Suprapubic skin (tissue), 4 donors: ENCODE measurements at regions not wholly inside any gene's neighbourhood (a gene's known extent, or its start where the extent isn't known, plus 50 kb on each side); places are given as distances from the start of the nearest gene placed in this dataset.

ENCODE experiments used
- DNase-seq, 2 donors: peaks; one replicate each; pipeline ENCODE4 v3.0.0-alpha.2; 2019; ENCODE audit warnings: low spot score in 2 of 2
- H3K27ac ChIP-seq: fragments of 200-600 bp; sonication (generic); one replicate; pipeline ENCODE4 v1.5.1; 2019
- H3K27me3 ChIP-seq: fragments of 200-600 bp; sonication (generic); one replicate; pipeline ENCODE4 v1.5.1; 2019
- H3K36me3 ChIP-seq: fragments of 200-600 bp; sonication (generic); one replicate; pipeline ENCODE4 v1.5.1; 2019
- H3K4me1 ChIP-seq: fragments of 200-600 bp; sonication (generic); one replicate; pipeline ENCODE4 v1.5.1; 2019
- H3K4me3 ChIP-seq: fragments of 200-600 bp; sonication (generic); one replicate; pipeline ENCODE4 v1.5.1; 2019; ENCODE audit warnings: mild to moderate bottlenecking
- H3K9me3 ChIP-seq: fragments of 200-600 bp; sonication (generic); one replicate; pipeline ENCODE4 v1.5.1; 2019
- CTCF ChIP-seq, 2 donors: fragments of 200-600 bp in 1 of 2; fragments of 450-650 bp in 1 of 2; sonication (generic) in 1 of 2; IDR thresholded peaks; one replicate each; pipeline ENCODE4 v1.5.1; 2016 to 2019; ENCODE audit warnings: antibody characterized with exemption in 2 of 2, mild to moderate bottlenecking in 1 of 2, moderate library complexity in 1 of 2
- EP300 ChIP-seq: sonication (generic); formaldehyde crosslinking; IDR thresholded peaks from one replicate; pipeline ENCODE4 v1.6.1; 2017; ENCODE audit warnings: antibody characterized with exemption
- POLR2A ChIP-seq, 2 donors: fragments of 450-650 bp; IDR thresholded peaks; one replicate each; pipeline ENCODE4 v1.6.1; 2017; ENCODE audit warnings: antibody characterized with exemption in 2 of 2, mild to moderate bottlenecking in 2 of 2, moderate library complexity in 2 of 2
- POLR2AphosphoS5 ChIP-seq, 3 donors: sonication (generic); formaldehyde crosslinking; IDR thresholded peaks; one replicate each; pipeline ENCODE4 v1.6.1; 2017; ENCODE audit warnings: antibody characterized with exemption in 3 of 3
- WGBS: methylation state at CpG from one replicate; pipeline ENCODE4 v1.1.5; 2018; 5-methylcytosine and 5-hydroxymethylcytosine counted together

- DNase-seq = no peak
- H3K4me1 ChIP-seq = no peaks in the 10 kb centered on the region
- no peak overlapping the region for H3K27ac ChIP-seq
- no peaks in the 10 kb centered on the region for H3K27me3 ChIP-seq
- WGBS = 47% methylated on average over 2 of the region's 2 CpGs
- no peak overlapping the region for H3K4me3 ChIP-seq
- H3K9me3 ChIP-seq = no peaks in the 10 kb centered on the region
- no peak for TF ChIP-seq EP300
- no peak for TF ChIP-seq POLR2AphosphoS5 (IDR thresholded peaks at IDR 0.05)
- no peak for TF ChIP-seq POLR2A (IDR thresholded peaks at IDR 0.05)
- no peak for TF ChIP-seq CTCF (IDR thresholded peaks at IDR 0.05)
- H3K36me3 ChIP-seq = no peaks in the 10 kb centered on the region
Observed at GRCh38 chr1:163697137-163697536, 375.4 kb downstream of the NUF2 start.

- no peak overlapping the region for H3K4me3 ChIP-seq
- H3K27me3 ChIP-seq = no peaks in the 10 kb centered on the region
- H3K4me1 ChIP-seq = no peaks in the 10 kb centered on the region
- TF ChIP-seq POLR2A (IDR thresholded peaks at IDR 0.05) (no peak), EP300 (no peak), POLR2AphosphoS5 (IDR thresholded peaks at IDR 0.05) (no peak), CTCF (IDR thresholded peaks at IDR 0.05) (no peak)
- H3K9me3 ChIP-seq = no peaks in the 10 kb centered on the region
- H3K27ac ChIP-seq = no peak overlapping the region
- DNase-seq = no peak
- 81% methylated on average over 1 of the region's 1 CpG for WGBS
- no peaks in the 10 kb centered on the region for H3K36me3 ChIP-seq
Observed at GRCh38 chr1:163701783-163702374, 380.1 kb downstream of the NUF2 start.

- Histone ChIP-seq H3K4me3 (no peak overlapping the region), H3K36me3 (no peaks in the 10 kb centered on the region), H3K9me3 (no peaks in the 10 kb centered on the region), H3K4me1 (no peaks in the 10 kb centered on the region), H3K27me3 (no peaks in the 10 kb centered on the region), H3K27ac (no peak overlapping the region)
- 93% methylated on average over 1 of the region's 1 CpG for WGBS
- no peak for TF ChIP-seq EP300
- no peak for TF ChIP-seq POLR2AphosphoS5 (IDR thresholded peaks at IDR 0.05)
- no peak for TF ChIP-seq POLR2A (IDR thresholded peaks at IDR 0.05)
- TF ChIP-seq CTCF (IDR thresholded peaks at IDR 0.05) = no peak
- no peak for DNase-seq
Observed at GRCh38 chr1:163703794-163704193, 382.0 kb downstream of the NUF2 start.

- no peak for DNase-seq
- H3K9me3 ChIP-seq = no peaks in the 10 kb centered on the region
- H3K4me1 ChIP-seq = no peaks in the 10 kb centered on the region
- TF ChIP-seq EP300 = no peak
- TF ChIP-seq POLR2AphosphoS5 (IDR thresholded peaks at IDR 0.05) = no peak
- TF ChIP-seq POLR2A (IDR thresholded peaks at IDR 0.05) = no peak
- no peak for TF ChIP-seq CTCF (IDR thresholded peaks at IDR 0.05)
- WGBS = 78% methylated on average over 1 of the region's 1 CpG
- H3K36me3 ChIP-seq = no peaks in the 10 kb centered on the region
- H3K27me3 ChIP-seq = no peaks in the 10 kb centered on the region
- H3K27ac ChIP-seq = no peak overlapping the region
- no peak overlapping the region for H3K4me3 ChIP-seq
Observed at GRCh38 chr1:163706915-163707314, 385.2 kb downstream of the NUF2 start.

GRCh38 chr1:163709636-163710035 lies 387.9 kb downstream of the NUF2 start:
- DNase-seq = no peak
- Histone ChIP-seq H3K4me3 (no peak overlapping the region), H3K27ac (no peak overlapping the region), H3K27me3 (no peaks in the 10 kb centered on the region), H3K9me3 (no peaks in the 10 kb centered on the region), H3K4me1 (no peaks in the 10 kb centered on the region), H3K36me3 (no peaks in the 10 kb centered on the region)
- TF ChIP-seq CTCF (IDR thresholded peaks at IDR 0.05) (no peak), POLR2AphosphoS5 (IDR thresholded peaks at IDR 0.05) (no peak), POLR2A (IDR thresholded peaks at IDR 0.05) (no peak), EP300 (no peak)
- 96% methylated on average over 1 of the region's 1 CpG for WGBS
